Kidney epithelial cell (primary cell): ENCODE measurements at regions not wholly inside any gene's neighbourhood (a gene's known extent, or its start where the extent isn't known, plus 50 kb on each side); places are given as distances from the start of the nearest gene placed in this dataset.

Experiments used
- DNase-seq: peaks from one replicate; pipeline ENCODE4 v3.0.0-alpha.2; 2010; ENCODE audit warnings: low read depth
- H3K27me3 ChIP-seq: 2 replicates; pipeline ENCODE4 v1.6.0; 2011; ENCODE audit warnings: low read length; ENCODE audit not compliant: control insufficient read depth, insufficient read depth
- H3K36me3 ChIP-seq: 2 replicates; pipeline ENCODE4 v1.5.1; 2011; ENCODE audit warnings: low read length; ENCODE audit not compliant: control insufficient read depth, insufficient read depth
- H3K4me3 ChIP-seq: 2 replicates; pipeline ENCODE4 v1.5.1; 2011; ENCODE audit warnings: low read depth, mild to moderate bottlenecking, control low read depth, low read length
- TF ChIP-seq, protein P1 (sequence below): IDR thresholded peaks from 2 replicates; pipeline ENCODE4 v1.5.1; 2011; ENCODE audit warnings: mild to moderate bottlenecking, moderate library complexity, low read length, control low read depth, inconsistent platforms; ENCODE audit not compliant: insufficient read depth, poor library complexity, severe bottlenecking

DNA sequence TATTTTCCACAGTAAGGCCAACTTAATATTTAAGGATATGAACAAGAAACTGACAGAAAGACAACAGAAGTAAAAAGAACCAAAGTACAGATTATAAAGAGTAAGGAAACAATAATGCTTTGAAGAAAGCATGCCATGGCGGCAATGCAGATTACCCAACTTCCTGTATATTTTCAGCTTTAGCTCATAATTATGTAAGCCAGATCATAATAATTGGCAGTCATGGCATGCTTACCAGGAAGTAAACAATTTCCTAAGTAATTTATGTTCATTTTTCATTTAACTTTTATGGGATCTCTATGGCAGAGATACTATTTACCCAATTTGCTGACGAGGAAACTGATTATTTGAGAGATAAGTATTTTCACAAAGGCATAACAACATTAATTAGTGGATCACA, 988.7 kb downstream of the HACE1 start:
- TF ChIP-seq, protein P1, sequence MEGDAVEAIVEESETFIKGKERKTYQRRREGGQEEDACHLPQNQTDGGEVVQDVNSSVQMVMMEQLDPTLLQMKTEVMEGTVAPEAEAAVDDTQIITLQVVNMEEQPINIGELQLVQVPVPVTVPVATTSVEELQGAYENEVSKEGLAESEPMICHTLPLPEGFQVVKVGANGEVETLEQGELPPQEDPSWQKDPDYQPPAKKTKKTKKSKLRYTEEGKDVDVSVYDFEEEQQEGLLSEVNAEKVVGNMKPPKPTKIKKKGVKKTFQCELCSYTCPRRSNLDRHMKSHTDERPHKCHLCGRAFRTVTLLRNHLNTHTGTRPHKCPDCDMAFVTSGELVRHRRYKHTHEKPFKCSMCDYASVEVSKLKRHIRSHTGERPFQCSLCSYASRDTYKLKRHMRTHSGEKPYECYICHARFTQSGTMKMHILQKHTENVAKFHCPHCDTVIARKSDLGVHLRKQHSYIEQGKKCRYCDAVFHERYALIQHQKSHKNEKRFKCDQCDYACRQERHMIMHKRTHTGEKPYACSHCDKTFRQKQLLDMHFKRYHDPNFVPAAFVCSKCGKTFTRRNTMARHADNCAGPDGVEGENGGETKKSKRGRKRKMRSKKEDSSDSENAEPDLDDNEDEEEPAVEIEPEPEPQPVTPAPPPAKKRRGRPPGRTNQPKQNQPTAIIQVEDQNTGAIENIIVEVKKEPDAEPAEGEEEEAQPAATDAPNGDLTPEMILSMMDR: no peak
- no peaks in the 10 kb centered on the region for H3K27me3 ChIP-seq
- no peak overlapping the region for H3K4me3 ChIP-seq
- no peak for DNase-seq
- H3K36me3 ChIP-seq: no peaks in the 10 kb centered on the region

DNA sequence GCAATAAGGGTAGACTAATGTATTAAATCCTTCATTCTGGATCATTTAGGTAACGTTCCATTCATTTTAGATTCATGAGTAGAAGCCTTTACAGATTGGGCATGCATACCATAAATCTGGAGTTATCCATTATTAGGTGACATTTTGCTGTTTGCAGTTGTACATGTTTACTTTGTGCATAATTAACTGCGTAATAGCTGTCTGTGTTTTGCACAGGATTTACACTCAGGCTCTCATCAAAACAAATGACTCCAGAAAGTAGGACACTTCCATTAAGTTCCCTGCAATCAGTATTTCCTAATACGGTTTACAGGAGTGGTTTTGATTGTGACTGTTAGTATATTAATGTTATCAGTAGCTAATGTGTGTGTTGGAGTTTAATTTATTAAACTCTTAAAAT, 997.4 kb downstream of the HACE1 start:
- no peak overlapping the region for H3K4me3 ChIP-seq
- no peaks in the 10 kb centered on the region for H3K36me3 ChIP-seq
- TF ChIP-seq, protein P1: no peak
- H3K27me3 ChIP-seq: no peaks in the 10 kb centered on the region
- DNase-seq: no peak

DNA sequence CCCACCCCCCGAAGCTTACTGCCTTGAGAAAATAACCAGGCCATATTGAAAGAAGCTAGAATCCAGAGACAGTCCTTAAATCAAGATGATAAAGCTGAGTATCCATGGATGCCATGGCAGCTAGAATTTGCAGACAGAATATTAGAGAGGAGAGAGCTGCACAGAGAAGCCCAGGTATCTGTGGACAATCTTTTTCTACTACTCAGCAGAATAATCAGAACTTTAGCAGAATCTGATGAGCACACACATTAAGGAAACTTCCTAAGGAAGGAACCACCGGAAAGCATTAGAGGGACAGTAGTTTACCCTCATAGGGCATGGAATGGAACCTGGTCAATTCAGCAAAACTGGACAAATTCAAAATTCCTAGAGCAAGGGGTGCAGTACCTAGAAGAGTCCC, 1001.7 kb downstream of the HACE1 start:
- H3K36me3 ChIP-seq: no peaks in the 10 kb centered on the region
- DNase-seq: no peak
- TF ChIP-seq, protein P1: no peak
- no peak overlapping the region for H3K4me3 ChIP-seq
- no peaks in the 10 kb centered on the region for H3K27me3 ChIP-seq

DNA sequence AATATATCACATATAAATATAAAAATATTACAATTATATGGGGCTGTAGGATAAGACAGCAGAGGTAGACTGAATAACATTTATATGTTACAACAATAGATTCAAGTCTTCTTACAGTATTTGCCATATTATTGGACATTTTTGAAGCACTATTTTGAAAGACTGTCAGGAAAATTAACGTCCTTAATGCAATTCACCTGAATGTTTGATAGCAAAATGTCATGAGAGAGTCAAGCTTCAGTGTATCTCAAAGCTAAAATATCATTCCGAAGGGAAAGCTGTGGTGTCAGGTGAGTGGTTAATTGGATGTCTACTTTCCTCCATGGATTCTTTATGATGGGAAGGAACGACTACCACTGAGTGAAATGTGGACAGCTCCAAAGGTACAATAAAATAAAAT, 1004.0 kb downstream of the HACE1 start:
- no peaks in the 10 kb centered on the region for H3K36me3 ChIP-seq
- no peak for DNase-seq

DNA sequence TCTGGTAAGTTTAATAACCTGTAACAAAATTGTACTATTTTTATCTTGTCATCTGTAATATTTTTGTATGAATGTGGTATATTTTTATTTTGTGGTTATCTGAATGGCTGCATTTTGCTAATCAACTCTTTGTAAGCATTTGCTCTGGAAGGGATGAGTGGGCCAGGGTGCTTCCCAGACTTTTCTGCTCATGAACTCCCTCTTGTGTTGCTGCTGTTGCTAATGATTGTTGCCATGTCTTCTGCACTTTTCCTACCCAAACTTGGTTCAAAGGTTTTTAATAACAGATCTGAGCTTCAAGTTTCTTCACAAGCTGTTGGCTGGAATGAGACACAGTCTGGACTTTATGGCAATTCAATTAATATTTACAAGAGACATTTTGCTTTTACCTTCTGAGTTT, 1005.7 kb downstream of the HACE1 start:
- DNase-seq: no peak
- TF ChIP-seq, protein P1: no peak

More for the DNA sequence above, 1004.0 kb downstream of the HACE1 start:
- Histone ChIP-seq H3K27me3 (no peaks in the 10 kb centered on the region), H3K4me3 (no peak overlapping the region)
- TF ChIP-seq, protein P1: no peak

DNA sequence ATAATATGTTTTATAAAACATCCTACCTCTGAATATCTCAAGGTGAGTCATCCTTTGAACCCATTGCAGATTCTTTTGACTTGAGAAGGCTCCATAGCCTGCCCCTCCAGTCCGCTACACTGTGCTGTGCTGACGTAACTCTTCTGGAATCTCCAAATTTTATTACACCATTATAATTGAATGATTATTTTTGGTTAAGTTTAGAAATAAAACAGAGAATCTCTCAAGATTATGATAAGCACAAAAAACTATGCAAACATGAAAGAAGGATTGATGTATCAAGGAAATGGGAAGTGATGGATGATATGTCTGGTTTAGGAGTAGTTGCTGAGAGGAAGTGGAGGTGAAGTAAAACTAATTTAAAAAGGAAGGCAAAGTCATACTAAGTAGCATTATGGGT, 1021.3 kb downstream of the HACE1 start:
- Histone ChIP-seq H3K36me3 (no peaks in the 10 kb centered on the region), H3K27me3 (no peaks in the 10 kb centered on the region), H3K4me3 (no peak overlapping the region)
- TF ChIP-seq, protein P1: no peak
- no peak for DNase-seq

More for the DNA sequence above, 1005.7 kb downstream of the HACE1 start:
- Histone ChIP-seq H3K36me3 (no peaks in the 10 kb centered on the region), H3K27me3 (no peaks in the 10 kb centered on the region), H3K4me3 (no peak overlapping the region)
